Endodermal cell (in vitro differentiated cells): ENCODE measurements at regions not wholly inside any gene's neighbourhood (a gene's known extent, or its start where the extent isn't known, plus 50 kb on each side); places are given as distances from the start of the nearest gene placed in this dataset.

ENCODE experiments used
- DNase-seq: peaks from one replicate; pipeline ENCODE4 v3.0.0-alpha.2; 2017
- H3K27ac ChIP-seq: 2 replicates; pipeline ENCODE4 v1.5.1; 2013; ENCODE audit warnings: mild to moderate bottlenecking, low read depth, low read length, moderate library complexity
- H3K27me3 ChIP-seq: 2 replicates; pipeline ENCODE4 v1.6.1; 2013; ENCODE audit warnings: mild to moderate bottlenecking, low read length, moderate library complexity; ENCODE audit not compliant: insufficient read depth, control insufficient read depth, poor library complexity, severe bottlenecking
- H3K36me3 ChIP-seq: 2 replicates; pipeline ENCODE4 v1.7.0; 2013; ENCODE audit warnings: mild to moderate bottlenecking, low read length, moderate library complexity; ENCODE audit not compliant: control insufficient read depth, insufficient read depth
- H3K4me1 ChIP-seq: one replicate; pipeline ENCODE4 v1.7.0; 2013; ENCODE audit warnings: low read length; ENCODE audit not compliant: control insufficient read depth, insufficient read depth
- H3K4me3 ChIP-seq: 2 replicates; pipeline ENCODE4 v1.5.1; 2013; ENCODE audit warnings: mild to moderate bottlenecking, low read length, moderate library complexity
- H3K9ac ChIP-seq: 2 replicates; pipeline ENCODE4 v1.6.1; 2013; ENCODE audit warnings: mild to moderate bottlenecking, low read length, moderate library complexity; ENCODE audit not compliant: poor library complexity, severe bottlenecking; ENCODE audit errors: extremely low read depth
- H3K9me3 ChIP-seq: 2 replicates; pipeline ENCODE4 v1.6.1; 2013; ENCODE audit warnings: mild to moderate bottlenecking, low read length, moderate library complexity; ENCODE audit not compliant: control insufficient read depth
- H3K27ac Mint-ChIP-seq: 2 replicates; pipeline ENCODE4 v1.8.0; 2020; ENCODE audit warnings: mixed read lengths
- H3K27me3 Mint-ChIP-seq: 2 replicates; pipeline ENCODE4 v1.8.0; 2021; ENCODE audit warnings: mild to moderate bottlenecking, mixed read lengths; ENCODE audit not compliant: insufficient read depth
- H3K36me3 Mint-ChIP-seq: 2 replicates; pipeline ENCODE4 v1.8.0; 2020; ENCODE audit warnings: low read depth, mixed read lengths
- H3K4me1 Mint-ChIP-seq: 2 replicates; pipeline ENCODE4 v1.8.0; 2020; ENCODE audit warnings: mixed read lengths
- H3K4me3 Mint-ChIP-seq: 2 replicates; pipeline ENCODE4 v1.8.0; 2020; ENCODE audit warnings: mild to moderate bottlenecking, moderate library complexity, mixed read lengths
- H3K9me3 Mint-ChIP-seq: 2 replicates; pipeline ENCODE4 v1.8.0; 2020; ENCODE audit warnings: mild to moderate bottlenecking, mixed read lengths
- WGBS, 2 experiments: methylation state at CpG; one replicate each; pipeline versions ENCODE4 v1.1.5 to v1.1.7; 2013; ENCODE audit warnings: missing lambda C conversion rate in 2 of 2, mixed read lengths in 1 of 2; ENCODE audit not compliant: insufficient coverage in 1 of 2, insufficient read length in 1 of 2; 5-methylcytosine and 5-hydroxymethylcytosine counted together
- TF ChIP-seq, protein P1 (sequence below): fragments of 200-600 bp; sonication (generic); conservative IDR thresholded peaks from 2 replicates; pipeline ENCODE4 v1.5.0; 2021; ENCODE audit warnings: antibody characterized with exemption, mild to moderate bottlenecking

GRCh38 chr10:107666214-107666613 lies 501.7 kb upstream of the SORCS1 start:
- Mint-ChIP-seq H3K4me1 (no peaks in the 10 kb centered on the region), H3K27me3 (no peaks in the 10 kb centered on the region), H3K36me3 (no peaks in the 10 kb centered on the region), H3K4me3 (no peak overlapping the region), H3K27ac (no peak overlapping the region), H3K9me3 (peaks cover 21% of the 10 kb centered on the region)
- Histone ChIP-seq H3K4me1 (no peaks in the 10 kb centered on the region), H3K9me3 (peaks cover 26% of the 10 kb centered on the region), H3K27ac (no peak overlapping the region), H3K9ac (no peak overlapping the region), H3K27me3 (no peaks in the 10 kb centered on the region), H3K4me3 (no peak overlapping the region), H3K36me3 (no peaks in the 10 kb centered on the region)
- DNase-seq, result no peak
- 93% methylated on average over 4 of the region's 5 CpGs; no CpG with 5 or more reads in 1 of the 2 experiments for WGBS, 2 experiments
- TF ChIP-seq, protein P1, sequence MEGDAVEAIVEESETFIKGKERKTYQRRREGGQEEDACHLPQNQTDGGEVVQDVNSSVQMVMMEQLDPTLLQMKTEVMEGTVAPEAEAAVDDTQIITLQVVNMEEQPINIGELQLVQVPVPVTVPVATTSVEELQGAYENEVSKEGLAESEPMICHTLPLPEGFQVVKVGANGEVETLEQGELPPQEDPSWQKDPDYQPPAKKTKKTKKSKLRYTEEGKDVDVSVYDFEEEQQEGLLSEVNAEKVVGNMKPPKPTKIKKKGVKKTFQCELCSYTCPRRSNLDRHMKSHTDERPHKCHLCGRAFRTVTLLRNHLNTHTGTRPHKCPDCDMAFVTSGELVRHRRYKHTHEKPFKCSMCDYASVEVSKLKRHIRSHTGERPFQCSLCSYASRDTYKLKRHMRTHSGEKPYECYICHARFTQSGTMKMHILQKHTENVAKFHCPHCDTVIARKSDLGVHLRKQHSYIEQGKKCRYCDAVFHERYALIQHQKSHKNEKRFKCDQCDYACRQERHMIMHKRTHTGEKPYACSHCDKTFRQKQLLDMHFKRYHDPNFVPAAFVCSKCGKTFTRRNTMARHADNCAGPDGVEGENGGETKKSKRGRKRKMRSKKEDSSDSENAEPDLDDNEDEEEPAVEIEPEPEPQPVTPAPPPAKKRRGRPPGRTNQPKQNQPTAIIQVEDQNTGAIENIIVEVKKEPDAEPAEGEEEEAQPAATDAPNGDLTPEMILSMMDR, result no peak

GRCh38 chr10:107665459-107665858 lies 501.0 kb upstream of the SORCS1 start:
- Histone ChIP-seq H3K9me3 (peaks cover 26% of the 10 kb centered on the region), H3K4me1 (no peaks in the 10 kb centered on the region), H3K27ac (no peak overlapping the region), H3K27me3 (no peaks in the 10 kb centered on the region), H3K4me3 (no peak overlapping the region), H3K36me3 (no peaks in the 10 kb centered on the region), H3K9ac (no peak overlapping the region)
- no peak for DNase-seq
- WGBS, 2 experiments, result 94 to 95% methylated on average over 3 to 4 of the region's 4 CpGs
- peaks cover 23% of the 10 kb centered on the region for H3K9me3 Mint-ChIP-seq
- H3K4me1 Mint-ChIP-seq, result no peaks in the 10 kb centered on the region
- H3K36me3 Mint-ChIP-seq, result no peaks in the 10 kb centered on the region
- no peak overlapping the region for H3K4me3 Mint-ChIP-seq
- TF ChIP-seq, protein P1, result no peak
- H3K27me3 Mint-ChIP-seq, result no peaks in the 10 kb centered on the region
- H3K27ac Mint-ChIP-seq, result no peak overlapping the region

DNA sequence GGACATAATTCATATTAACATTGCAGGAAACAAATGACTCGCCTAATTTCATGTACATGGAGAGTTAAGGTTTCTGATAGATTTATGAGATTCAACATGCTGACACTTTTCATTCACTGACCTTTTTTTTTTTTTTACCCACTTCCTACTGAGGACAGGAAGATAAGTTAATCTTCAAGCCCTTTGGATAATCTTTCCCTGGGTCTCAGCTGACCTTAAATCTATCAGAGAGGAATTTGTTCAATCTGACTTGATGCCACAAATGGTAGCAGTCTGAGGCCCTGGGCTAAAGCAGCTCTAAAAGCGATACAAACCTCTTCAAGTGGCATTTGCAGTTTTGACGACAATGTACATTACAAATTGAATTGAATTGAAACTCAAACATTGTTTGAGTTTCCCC lies 493.3 kb upstream of the SORCS1 start:
- H3K27me3 ChIP-seq, result no peaks in the 10 kb centered on the region
- H3K36me3 ChIP-seq, result no peaks in the 10 kb centered on the region
- Mint-ChIP-seq H3K9me3 (peaks cover 15% of the 10 kb centered on the region), H3K27me3 (no peaks in the 10 kb centered on the region), H3K27ac (no peak overlapping the region), H3K36me3 (no peaks in the 10 kb centered on the region), H3K4me1 (peaks cover 5% of the 10 kb centered on the region), H3K4me3 (no peak overlapping the region)
- H3K4me3 ChIP-seq, result no peak overlapping the region
- H3K27ac ChIP-seq, result no peak overlapping the region
- no peaks in the 10 kb centered on the region for H3K4me1 ChIP-seq
- 90 to 100% methylated on average over 2 to 3 of the region's 3 CpGs for WGBS, 2 experiments
- DNase-seq, result no peak
- TF ChIP-seq, protein P1, result no peak
- H3K9ac ChIP-seq, result no peak overlapping the region
- H3K9me3 ChIP-seq, result peaks cover 22% of the 10 kb centered on the region
